Stimulated activated CD4-positive, alpha-beta T cell treated with anti-CD3 and anti-CD28 coated beads, TNF-alpha, amount 100 ng/mL, for 4 hours (primary cell): ENCODE measurements at regions not wholly inside any gene's neighbourhood (a gene's known extent, or its start where the extent isn't known, plus 50 kb on each side); places are given as distances from the start of the nearest gene placed in this dataset.

Experiments used
- DNase-seq, 3 experiments: peaks; one replicate each; pipeline ENCODE4 v3.0.0-alpha.2; 2020; ENCODE audit warnings: low read depth in 3 of 3

DNA sequence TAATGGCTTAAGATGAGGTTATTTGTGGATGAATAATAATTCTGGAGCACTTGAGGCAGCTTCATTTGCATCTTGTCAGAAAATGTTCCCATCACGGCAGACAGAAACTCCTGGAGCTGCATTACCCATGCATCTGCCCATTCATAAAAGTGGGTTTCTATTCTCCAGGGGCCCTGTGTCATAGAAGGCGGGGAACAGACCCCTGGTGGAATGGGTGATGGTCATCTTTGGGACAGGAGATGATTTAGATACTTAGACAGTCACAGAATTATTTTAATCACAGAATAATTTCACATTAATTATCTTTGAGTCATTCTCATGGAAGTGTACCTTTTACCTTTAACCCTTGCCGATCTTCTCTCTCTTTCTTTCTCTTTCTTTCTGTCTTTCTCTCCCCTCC lies 980.7 kb upstream of the TMEM132C start:
- DNase-seq, result no peak

DNA sequence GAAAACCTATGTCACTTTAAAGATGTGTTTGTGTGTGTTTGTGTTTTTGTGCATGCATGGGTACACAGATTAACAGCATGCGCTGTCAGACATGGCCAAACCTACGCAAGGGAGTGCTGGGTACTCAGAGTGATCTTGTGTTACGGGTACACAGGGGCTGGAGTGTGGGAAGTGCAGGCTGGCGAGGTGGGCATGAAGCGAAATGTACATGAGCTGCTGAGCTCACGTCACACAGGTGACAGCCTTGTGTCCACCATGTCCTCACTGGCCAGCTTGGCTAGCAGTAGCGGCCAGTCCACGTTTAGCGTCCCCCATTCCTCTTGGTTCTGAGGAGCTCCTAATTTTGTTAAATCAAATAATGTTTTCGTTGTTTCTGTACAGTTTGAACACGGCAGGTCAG lies 979.7 kb upstream of the TMEM132C start:
- no peak for DNase-seq

DNA sequence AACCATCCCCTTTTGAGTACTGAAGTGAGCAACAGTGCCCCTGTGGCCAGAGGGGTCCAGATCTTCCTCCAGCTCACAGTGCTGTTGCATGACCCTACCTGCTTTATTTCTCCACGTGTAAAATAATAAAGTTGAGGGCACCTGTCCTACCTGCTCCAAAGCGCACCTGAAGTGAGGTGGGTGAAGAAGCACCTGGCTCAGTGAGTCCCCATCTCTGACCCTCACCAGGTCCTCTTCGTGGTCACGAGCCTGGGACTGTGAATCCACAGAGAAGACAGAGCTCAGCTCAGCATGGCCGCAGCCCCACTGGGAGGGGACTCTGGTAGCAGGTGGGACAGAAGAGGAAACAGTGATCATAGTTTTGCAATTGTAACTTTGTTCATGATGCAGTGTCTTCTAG lies 976.7 kb upstream of the TMEM132C start:
- no peak for DNase-seq

DNA sequence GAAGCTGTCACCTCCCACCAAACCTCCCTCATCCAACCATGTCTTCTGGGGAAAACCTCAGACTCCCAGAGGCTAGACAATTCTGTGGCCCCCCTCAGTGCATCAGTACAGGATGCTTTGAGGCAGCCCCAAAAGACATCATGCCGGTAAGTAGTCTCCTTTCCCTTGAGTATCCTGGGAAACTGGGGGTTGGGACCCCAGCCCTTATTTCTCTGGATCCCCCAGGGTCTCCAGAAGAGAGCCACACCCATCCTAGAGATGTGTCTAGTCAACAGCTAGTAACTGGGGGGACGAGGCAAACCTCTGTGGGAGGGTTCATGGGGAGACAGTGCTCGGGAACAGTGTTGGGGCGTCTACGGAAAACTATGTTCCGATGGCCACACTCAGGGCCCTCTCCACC lies 974.2 kb upstream of the TMEM132C start:
- no peak for DNase-seq

DNA sequence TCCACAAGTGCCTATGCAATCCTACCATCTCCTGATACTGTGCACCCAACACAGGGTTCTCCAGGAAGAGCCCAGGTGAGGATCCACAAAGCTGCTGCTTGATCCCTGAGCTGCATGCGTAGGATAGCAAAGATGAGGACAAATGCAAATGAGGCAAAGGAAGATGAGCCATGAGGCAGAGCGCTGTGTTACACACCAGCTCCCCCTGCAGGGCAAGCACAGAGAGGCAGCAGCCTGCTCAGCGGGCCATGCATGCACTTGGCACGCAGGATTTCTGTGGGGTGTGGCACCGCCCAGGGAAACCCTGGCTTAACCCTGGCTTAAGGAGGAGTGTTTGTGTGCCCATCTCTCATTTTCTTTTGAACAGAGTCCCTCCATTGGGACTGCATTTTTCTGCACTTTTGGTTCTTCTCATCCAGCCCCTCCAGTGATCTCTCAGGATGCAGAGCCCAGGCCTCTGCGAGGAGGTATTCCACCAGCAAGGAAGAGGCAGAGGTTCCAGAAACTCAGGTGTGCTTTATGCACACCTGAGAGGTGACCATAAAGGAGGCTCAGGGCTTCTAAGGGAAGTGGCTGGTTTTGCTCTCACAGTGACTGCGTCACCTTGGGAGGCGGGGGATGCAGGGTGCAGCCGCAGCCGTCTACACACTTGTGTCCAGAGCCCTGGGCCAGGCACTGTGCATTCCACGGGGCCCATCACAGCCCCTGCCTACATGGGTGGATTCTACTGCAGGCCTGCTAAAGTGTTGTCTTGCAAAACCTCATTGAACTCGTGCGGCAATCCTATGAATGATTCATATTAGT lies 973.3 kb upstream of the TMEM132C start:
- peak; percentile 8 to 19 (median 9) for DNase-seq

DNA sequence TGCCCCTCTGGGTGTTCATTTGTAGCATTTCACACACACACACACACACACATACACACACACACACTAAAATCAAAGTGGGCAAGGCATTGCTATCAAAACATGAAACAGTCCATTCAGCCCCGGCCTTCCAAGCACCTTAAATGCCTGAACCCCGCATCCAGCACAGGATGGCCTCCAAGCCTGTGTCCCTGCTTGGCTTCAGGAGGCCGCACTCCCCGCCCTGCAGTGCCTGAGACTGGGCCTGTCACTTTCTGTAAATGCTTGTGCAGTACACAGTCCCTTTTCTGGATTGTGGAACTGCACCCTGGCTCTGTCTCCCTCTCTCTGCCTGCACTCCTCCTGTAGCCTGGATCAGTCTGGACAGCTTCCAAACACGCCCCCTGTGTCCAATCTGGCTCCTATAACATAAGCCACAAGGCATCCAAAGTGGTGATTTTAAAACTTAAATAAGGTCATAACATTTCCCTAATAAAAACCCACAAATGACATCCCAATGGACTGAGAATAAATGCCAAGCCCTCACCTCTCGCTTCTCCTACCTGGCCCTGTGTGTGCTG lies 972.2 kb upstream of the TMEM132C start:
- no peak for DNase-seq

DNA sequence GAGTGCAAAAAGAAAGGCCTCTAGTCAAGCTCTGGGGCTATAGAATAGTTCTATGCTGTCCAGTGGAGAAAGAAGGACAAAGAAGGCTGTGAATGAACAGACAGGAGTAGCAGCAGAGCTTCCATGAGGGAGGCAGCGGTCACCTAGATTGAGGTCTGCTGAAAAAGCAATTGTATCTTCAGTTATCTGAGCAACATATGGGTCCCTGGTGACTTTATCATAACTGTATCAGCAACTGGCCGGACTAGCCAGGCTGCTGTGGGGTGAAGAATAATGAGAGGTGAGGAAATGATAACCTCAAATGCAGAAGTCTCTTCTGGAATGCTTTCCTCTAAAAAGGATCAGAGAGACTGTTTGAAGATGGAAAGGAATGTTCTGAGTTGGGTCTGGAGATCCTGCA lies 971.3 kb upstream of the TMEM132C start:
- no peak for DNase-seq

DNA sequence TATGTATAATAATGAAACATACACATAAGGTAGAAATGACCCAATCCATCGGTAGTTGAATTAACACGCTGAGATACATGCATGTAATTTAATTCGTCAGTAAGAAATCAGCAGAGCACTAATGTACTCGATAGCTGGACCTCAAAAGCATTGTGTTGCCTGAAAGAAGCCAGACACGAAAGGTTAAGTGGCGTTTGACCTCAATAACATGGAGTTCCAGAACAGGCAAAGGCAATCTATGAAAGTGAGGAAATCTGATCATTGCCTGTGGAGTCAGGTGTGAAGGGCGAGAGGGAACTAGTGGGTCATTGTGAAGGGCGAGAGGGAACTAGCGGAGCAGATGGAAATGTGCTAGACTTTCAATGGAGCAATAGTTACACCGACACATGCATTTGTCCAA lies 970.4 kb upstream of the TMEM132C start:
- DNase-seq, result no peak

DNA sequence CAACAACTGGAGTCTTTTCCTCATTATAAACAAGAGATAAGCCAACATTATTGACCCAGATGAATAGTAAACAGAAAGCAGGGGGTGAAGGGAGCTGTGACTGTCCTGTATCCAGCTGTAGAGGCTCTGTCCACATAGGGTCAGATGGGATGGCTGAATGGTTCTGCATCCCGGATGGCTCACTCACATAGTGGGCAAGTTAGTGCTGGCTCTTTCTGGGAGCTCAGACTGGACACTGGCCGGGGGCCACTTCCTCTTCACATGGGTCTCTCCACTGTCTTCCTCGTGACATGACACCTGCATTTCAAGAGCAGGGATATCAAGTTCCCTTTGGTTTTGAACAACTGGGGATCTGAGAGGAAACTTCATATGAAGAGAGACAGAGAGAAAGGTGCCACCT lies 969.6 kb upstream of the TMEM132C start:
- DNase-seq, result no peak

DNA sequence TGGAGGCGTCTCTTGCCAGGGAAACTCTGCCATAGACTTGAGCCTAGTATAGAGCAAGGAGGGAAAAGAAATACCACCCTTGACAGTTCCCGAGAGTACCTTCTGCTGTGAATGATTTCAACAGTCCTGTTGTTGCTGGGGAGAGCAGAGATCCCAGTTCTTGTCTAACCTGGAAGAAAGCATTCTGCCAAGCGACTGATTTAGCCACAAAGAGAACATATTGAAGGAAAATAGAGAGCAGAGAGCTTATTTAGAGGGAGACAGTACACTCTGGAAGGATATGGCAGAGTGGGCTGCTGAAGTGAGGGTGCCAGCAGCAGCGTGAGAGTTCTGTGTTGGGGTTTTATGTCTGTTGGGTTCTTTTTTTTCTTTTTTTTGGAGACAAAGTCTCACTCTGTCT lies 966.9 kb upstream of the TMEM132C start:
- no peak for DNase-seq

DNA sequence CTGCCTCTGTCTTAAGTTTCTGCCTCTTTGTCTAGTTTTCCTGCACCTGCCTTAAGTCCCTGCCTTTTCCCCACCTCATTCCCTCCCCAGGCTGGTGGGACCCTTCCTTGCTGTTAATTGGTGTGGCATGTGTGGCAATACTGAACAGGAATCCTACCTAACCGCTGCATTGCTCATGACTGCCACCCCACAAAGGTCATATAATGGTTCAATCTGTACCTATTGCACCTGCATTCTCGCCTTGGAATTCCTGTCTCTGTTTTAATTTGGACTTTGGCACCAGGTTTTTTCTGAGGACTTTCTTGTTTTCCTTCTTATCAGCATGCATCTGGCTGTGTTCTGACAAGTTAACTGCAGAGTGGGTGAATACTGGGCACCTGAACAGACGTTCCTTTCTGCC lies 966.2 kb upstream of the TMEM132C start:
- DNase-seq, result no peak

DNA sequence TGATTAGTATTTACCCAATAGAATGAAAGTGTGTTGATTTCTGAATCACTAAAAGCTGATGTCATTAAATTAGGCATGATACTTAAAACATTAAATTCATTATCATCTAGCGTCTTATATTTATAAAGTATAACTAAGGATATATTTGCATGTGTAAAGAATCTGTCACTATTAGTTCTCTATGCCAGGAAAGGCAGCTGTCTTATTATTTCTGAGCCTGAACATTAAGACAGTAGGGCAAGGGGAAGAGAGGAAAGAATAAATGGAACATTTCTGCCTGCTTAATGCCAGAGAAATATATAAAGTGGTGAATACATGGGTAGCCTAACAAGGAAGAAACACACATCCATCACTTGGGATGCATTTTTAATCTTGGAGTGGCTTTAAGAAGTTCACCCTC lies 965.1 kb upstream of the TMEM132C start:
- no peak for DNase-seq

DNA sequence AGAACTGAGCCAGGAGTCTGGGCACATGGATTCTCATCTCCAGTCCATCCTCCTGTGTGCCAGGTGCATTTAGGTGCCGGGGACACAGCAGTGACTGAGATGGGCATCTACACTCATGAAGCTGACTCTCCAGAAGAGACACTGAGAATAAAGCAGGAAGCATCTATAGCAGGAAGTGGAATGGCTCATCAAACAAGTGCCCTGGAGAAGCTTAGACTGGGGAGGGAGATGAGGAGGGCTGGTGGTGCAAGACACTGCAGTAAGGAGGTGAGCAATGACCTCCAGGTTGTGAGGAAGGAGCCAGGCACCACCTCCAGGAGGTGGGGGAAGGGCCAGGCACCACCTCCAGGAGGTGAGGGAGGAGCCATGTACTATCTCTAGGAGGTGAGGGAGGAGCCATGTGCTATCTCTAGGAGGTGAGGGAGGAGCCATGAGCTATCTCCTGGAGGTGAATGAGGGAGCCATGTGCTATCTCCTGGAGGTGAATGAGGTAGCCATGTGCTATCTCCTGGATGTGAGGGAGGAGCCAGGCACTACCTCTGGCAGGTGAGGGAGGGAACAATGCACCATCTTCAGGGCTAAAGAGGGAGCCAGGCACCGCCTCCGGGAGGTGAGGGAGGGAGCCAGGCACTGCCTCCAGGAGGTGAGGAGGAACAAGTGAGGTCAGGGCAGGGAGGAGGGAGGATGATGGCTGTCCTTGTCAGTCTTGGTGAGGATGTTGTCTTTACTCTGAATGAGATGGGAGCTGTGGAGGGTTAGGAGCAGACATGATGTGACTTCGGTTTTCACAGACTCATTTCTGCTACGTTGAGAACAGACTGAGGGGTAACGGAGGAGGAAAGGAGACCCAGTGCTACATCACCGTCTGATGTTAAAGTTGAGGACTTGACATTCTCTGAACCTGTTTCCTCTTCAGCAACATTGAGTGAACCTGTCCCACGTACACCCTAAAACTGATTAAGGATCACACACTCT lies 961.9 kb upstream of the TMEM132C start:
- no peak for DNase-seq

DNA sequence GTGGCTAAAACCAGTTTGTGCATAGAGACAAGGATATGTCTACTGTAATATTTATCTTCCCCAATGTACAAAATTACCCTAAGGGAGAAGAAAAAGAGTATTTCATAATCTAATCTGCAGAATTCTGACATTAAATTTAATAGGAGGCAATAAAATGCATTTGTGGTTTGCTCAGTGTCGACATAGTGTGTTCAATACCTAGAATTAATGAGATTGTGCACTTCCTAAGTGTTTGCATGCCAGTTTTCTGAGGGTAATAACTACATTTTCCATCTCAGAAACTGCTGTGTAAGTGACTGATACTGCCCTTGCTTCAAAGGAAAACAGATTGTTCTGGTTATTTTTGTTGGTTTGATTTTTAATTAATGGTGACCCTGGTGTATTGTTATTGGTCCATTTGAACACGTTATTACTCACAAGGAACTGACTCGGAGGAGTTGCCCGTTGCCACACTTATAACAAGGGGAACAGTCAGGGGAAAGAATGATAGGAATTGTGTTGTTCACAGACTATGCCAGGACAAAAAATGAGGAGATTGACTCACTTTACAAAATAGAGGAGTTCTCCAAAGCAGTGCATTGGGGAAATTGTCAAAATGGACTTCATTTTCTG lies 960.3 kb upstream of the TMEM132C start:
- no peak for DNase-seq

DNA sequence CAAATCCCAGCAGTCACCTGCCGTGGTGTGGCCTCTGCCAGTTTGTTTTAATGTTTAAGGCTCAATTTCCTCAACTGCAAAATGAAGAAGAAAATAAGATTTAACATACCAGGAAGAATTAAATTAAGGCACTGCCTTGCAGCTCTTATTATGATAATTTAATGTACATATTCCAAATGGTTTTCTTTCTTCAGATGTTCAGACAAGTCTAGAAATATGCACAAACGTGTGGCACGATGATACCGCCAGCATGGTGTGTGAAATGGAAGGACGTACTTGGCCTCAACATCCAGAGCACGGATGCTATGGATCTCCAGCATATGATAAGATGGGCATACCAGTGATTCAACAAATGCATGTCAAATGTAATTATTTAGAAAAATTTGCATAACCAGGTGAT lies 959.4 kb upstream of the TMEM132C start:
- no peak for DNase-seq

DNA sequence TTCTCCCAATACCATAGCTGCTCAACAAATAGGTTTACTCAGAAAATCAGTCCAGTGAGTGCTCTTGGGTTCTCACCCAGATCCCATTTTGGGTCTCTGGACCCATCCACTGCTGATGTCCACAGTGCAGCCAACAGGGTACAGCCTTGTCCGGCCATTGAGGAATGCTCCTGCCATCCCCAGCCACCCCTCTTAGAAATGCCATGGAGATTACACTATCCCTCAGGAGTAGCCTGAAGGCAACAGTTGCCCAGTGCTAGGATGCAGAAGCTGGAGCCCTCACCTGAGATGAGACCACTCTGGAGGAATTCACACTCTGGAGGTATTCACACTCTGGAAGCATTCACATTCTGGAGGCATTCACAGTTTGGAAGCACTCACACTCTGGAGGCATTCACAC lies 958.8 kb upstream of the TMEM132C start:
- DNase-seq, result no peak

DNA sequence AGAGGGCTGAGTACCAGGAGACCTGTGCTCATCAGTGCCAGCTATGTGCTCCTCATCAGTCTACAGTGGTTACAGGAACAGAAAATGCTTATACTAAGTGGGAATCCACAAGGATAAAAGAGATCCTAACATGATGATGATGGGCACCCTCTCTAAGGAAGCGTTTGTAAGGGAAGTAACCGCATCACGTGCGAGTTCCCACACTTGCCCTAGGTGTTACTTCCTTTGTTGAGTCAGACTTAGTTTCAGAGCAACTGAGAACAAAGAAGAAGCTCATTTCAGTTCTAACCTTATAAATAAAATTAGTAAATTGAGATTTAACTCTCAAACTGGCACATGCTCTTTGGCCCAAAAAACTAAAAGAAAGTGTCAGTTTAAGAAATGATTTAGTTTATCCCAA lies 956.4 kb upstream of the TMEM132C start:
- no peak for DNase-seq

DNA sequence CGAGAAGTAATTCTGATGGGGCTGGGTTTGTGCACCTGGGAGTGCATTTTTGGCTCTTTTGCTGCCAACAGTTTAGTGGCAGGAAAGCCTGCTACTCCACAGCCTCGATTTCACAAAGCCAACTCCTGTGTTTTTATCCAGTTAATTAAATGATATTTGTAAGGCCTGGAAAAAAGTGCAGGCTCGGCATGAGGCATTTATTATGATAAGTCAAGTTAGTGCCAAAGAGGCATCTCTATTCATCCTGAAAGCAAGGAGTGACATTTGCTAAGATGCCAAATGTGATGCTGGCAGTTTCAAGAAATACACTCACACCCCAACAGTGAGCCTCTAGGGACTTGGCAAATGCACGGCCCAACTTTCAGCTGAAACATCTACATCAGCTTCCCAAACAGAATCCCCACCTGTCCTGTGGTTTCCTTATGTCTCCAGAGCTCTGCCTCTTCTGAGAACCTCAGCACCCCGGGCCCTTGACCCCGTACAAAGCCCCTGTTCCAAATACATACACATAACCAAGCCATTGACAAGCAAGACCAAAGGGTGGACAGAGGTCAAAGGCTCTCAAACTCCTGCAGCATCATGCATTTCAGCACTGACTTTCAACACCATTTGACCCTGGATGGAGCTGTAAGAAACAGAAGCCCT lies 955.1 kb upstream of the TMEM132C start:
- DNase-seq, result no peak

DNA sequence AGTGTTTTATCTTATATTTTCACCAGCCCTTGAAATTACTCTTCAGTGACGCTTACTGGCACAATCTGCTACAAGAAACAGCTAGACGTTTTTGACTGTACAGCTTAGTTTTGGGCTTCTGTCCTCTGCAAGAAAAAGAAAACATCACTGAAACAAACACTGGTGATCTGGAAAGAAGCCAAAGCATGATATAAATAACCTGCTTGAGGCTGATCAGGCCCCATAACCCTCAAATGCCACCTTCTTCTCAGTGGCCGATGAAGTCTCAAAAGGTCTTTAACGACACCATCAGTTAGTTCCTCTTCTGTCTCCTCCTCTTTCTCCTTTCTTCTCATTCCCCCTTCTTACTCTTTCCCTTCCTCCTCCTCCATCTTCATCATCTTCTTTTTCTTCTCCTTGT lies 942.3 kb upstream of the TMEM132C start:
- DNase-seq, result no peak

DNA sequence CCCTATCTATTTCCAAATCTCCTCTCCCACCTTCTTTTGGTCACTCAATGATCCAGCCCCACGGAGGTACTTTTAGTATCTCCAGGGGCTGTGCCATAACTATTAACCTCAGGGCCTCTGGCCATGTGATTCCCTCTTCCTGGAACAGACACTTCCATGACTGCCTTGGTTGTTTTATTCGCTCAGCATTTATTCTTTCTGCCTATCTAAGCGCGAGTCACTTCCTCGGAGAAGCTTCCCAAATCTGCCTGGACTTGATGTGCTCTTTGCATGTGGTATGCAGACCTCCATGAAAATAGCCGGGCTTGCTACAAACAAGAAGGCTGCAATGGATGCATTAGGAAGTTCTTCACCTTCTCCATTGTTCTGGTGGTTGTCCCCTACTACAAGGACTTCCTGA lies 939.0 kb upstream of the TMEM132C start:
- no peak for DNase-seq

DNA sequence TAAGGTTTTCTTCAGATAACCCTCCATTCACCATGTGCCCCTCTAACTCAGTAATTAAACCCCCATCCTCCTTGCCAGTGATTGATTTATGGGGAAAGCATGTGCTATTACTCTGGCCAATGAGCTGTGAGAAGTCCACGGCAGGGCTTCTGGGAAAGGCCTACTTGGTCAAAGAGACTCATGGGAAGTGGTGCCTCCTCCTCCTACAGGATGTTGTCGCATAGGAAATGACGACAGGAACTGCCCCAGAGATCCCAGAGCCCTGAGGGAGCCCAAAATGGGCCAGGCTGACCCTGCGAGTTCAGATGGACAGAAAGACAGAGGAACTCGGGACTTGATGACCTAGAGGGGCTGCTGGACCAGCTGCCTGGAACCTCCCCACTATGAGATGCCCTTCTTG lies 938.1 kb upstream of the TMEM132C start:
- DNase-seq, result no peak

DNA sequence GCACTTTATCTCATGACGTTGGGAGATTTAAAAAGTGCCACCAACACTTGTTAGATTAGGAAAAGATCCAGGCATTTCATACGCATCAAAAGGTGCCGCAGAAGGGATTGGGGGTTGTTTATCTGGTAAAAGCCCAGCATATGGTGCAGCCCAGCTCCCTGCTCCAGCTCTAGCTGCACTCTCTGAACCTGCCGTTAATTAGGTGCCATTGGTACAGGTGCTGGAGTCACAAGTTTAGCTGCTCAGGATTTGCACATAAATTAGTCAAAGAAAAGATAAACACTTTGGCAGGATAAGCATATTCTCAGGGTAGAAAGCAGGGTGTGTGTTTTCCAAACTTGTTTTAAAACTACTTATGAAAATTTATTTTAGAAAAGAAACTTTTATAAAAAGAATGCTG lies 932.6 kb upstream of the TMEM132C start:
- no peak for DNase-seq
